ENCODE measurements at regions not wholly inside any gene's neighbourhood (a gene's known extent, or its start where the extent isn't known, plus 50 kb on each side); places are given as distances from the start of the nearest gene placed in this dataset. TPM values are rescaled to one million over a fixed set of nuclear protein-coding genes. Genes with fewer than 3 reads are reported as not detected.

GRCh38 chr3:163126115-163126514 is 1629.5 kb downstream of the OTOL1 start:
- Histone ChIP-seq H3K27ac (ENCODE audit: low read length, poor library complexity, severe bottlenecking) (no peak overlapping the region), H3K27me3 (ENCODE audit: control insufficient read depth in 1 of 2, insufficient read depth in 1 of 2, low read length in 2 of 2) (no peaks in the 10 kb centered on the region), H2BK5ac (ENCODE audit: low read depth, low read length, poor library complexity, severe bottlenecking) (no peak overlapping the region)

More at GRCh38 chr3:163126115-163126514, 1629.5 kb downstream of the OTOL1 start:
- Histone ChIP-seq H2BK12ac (ENCODE audit: low read length in 2 of 2) (no peak overlapping the region), H3K79me1 (replicated peaks; ENCODE audit: low read length, poor library complexity, severe bottlenecking) (no peaks in the 10 kb centered on the region), H2BK120ac (ENCODE audit: low read depth, low read length) (no peak overlapping the region), H3K4me1 (ENCODE audit: control insufficient read depth, insufficient read depth, low read depth, low read length) (no peaks in the 10 kb centered on the region), H4K8ac (ENCODE audit: low read length) (no peak overlapping the region), H3K36me3 (ENCODE audit: control insufficient read depth in 1 of 2, insufficient read depth in 2 of 2, low read depth in 1 of 2, low read length in 2 of 2) (no peaks in the 10 kb centered on the region), H2BK15ac (ENCODE audit: low read depth, poor library complexity, severe bottlenecking) (no peak overlapping the region), H3K4me3 (ENCODE audit: insufficient read depth in 1 of 2, low read depth in 1 of 2, low read length in 2 of 2) (no peak overlapping the region), H3K9me3 (ENCODE audit: control insufficient read depth, low read length) (peaks cover 37% of the 10 kb centered on the region), H3K14ac (ENCODE audit: low read length in 2 of 2) (no peak overlapping the region), H4K91ac (ENCODE audit: low read length) (no peak overlapping the region), H3K9ac (ENCODE audit: low read length) (no peak overlapping the region), H3K18ac (ENCODE audit: low read depth in 1 of 2, low read length in 2 of 2) (no peak overlapping the region), H2AFZ (ENCODE audit: low read depth, low read length) (no peak overlapping the region), H3K23ac (ENCODE audit: low read length in 2 of 2) (no peak overlapping the region), H2AK5ac (ENCODE audit: low read length, severe bottlenecking) (no peak overlapping the region), H3K4me2 (ENCODE audit: low read length, poor library complexity, severe bottlenecking) (no peak overlapping the region), H3K4ac (ENCODE audit: low read depth in 1 of 2, low read length in 2 of 2) (no peak overlapping the region)
- DNase-seq = no peak

Small RNA genes lying in the stretch of these regions (small RNA-seq; reads per million reads assigned to genes)
- gene MIR1263 (ENCODE audit: low read depth) = not detected
- gene RNU7-82P (ENCODE audit: low read depth) = not detected

All from mesenchymal stem cell (in vitro differentiated cells and primary cell).